K562 (cell line): ENCODE measurements at regions not wholly inside any gene's neighbourhood (a gene's known extent, or its start where the extent isn't known, plus 50 kb on each side); places are given as distances from the start of the nearest gene placed in this dataset.

Experiments used
- ATAC-seq: fragments of 200-7000 bp; cut with Tn5 transposase; 3 replicates; pipeline ENCODE4 v1.9.1; 2020; ENCODE audit warnings: moderate library complexity
- BruUV-seq: library from RNA; stranded (reverse); fragments of 400-500 nt; replicated peaks from 2 replicates; lab custom pipeline; 2021; lab: Mats Ljungman, UMichigan
- CTCF ChIA-PET: fragments of 300-600 bp; formaldehyde crosslinking; extraction: SDS; loops from one replicate; lab custom pipeline; 2021; ENCODE audit warnings: low intra/inter-chr PET ratio; lab: Yijun Ruan, JAX
- POLR2A ChIA-PET: fragments of 300-600, 350-650 bp; sonication (Branson Sonifier 250); formaldehyde crosslinking; extraction: SDS; loops from one replicate; lab custom pipeline; 2021; ENCODE audit warnings: antibody characterized with exemption, inconsistent platforms; lab: Yijun Ruan, JAX
- DNase-seq, 4 experiments: peaks; one replicate each; pipeline versions ENCODE4 v3.0.0 to v3.0.0-alpha.2; 2011 to 2018; ENCODE audit warnings: low spot score in 3 of 4, mixed read lengths in 3 of 4; ENCODE audit errors: extremely low read depth in 1 of 4
- FAIRE-seq: peaks from 2 replicates; lab custom pipeline; 2011; peaks lifted over from hg19 to GRCh38; lab: Jason Lieb, UNC
- H2AFZ ChIP-seq: 2 replicates; pipeline ENCODE4 v1.6.0; 2011; ENCODE audit warnings: low read depth, low read length, control low read depth, inconsistent platforms
- H3K27ac ChIP-seq: fragments of 200-600 bp; 3 replicates; pipeline ENCODE4 v1.8.0; 2011; ENCODE audit warnings: low read depth, mild to moderate bottlenecking, control low read depth, inconsistent platforms, low read length, moderate library complexity, mixed read lengths; ENCODE audit errors: extremely low read depth
- H3K27me3 ChIP-seq, 2 experiments: fragments of 300-600 bp in 1 of 2; 2 replicates in 1 of 2; 3 replicates in 1 of 2; pipeline versions ENCODE4 v1.6.0 to v1.8.0; 2011; ENCODE audit warnings: inconsistent platforms in 2 of 2, low read length in 2 of 2, mild to moderate bottlenecking in 1 of 2, mixed read lengths in 1 of 2, moderate library complexity in 1 of 2; ENCODE audit not compliant: control insufficient read depth in 2 of 2, insufficient read depth in 2 of 2
- H3K36me3 ChIP-seq: fragments of 300-600 bp; 3 replicates; pipeline ENCODE4 v1.8.0; 2011; ENCODE audit warnings: mild to moderate bottlenecking, low read length, inconsistent platforms; ENCODE audit not compliant: control insufficient read depth, insufficient read depth
- H3K4me1 ChIP-seq, 2 experiments: fragments of 200-600 bp in 1 of 2; replicated peaks in 1 of 2; 2 replicates in 1 of 2; 3 replicates in 1 of 2; pipeline versions ENCODE4 v1.5.1 to v1.8.0; 2011; ENCODE audit warnings: inconsistent platforms in 2 of 2, low read length in 2 of 2, mild to moderate bottlenecking in 1 of 2, mixed read lengths in 1 of 2, moderate library complexity in 1 of 2; ENCODE audit not compliant: control insufficient read depth in 2 of 2, insufficient read depth in 2 of 2
- H3K4me2 ChIP-seq: 2 replicates; pipeline ENCODE4 v1.6.1; 2011; ENCODE audit warnings: low read length, control low read depth, inconsistent platforms, mixed read lengths; ENCODE audit not compliant: insufficient read depth
- H3K4me3 ChIP-seq: fragments of 200-600 bp; sonication (generic), shearing (Covaris generic); 2 replicates; pipeline ENCODE4 v1.5.1; 2016; ENCODE audit warnings: control low read depth, inconsistent platforms
- H3K79me2 ChIP-seq: fragments of 200-600 bp; 3 replicates; pipeline ENCODE4 v1.8.0; 2011; ENCODE audit warnings: low read length, inconsistent platforms; ENCODE audit not compliant: control insufficient read depth, insufficient read depth
- H3K9ac ChIP-seq, 2 experiments: 2 replicates each; pipeline versions ENCODE4 v1.6.0 to v1.6.1; 2011; ENCODE audit warnings: low read depth in 2 of 2, low read length in 2 of 2, control low read depth in 1 of 2, inconsistent platforms in 1 of 2, mild to moderate bottlenecking in 1 of 2, mixed read lengths in 1 of 2; ENCODE audit not compliant: insufficient read depth in 1 of 2
- H3K9me1 ChIP-seq: one replicate; pipeline ENCODE4 v1.6.0; 2011; ENCODE audit warnings: inconsistent platforms, mild to moderate bottlenecking, low read length, moderate library complexity; ENCODE audit not compliant: control insufficient read depth, insufficient read depth
- H3K9me3 ChIP-seq: replicated peaks from 2 replicates; pipeline ENCODE4 v1.5.1; 2011; ENCODE audit warnings: low read depth, low read length, inconsistent platforms; ENCODE audit not compliant: control insufficient read depth, insufficient read depth
- H4K20me1 ChIP-seq: replicated peaks from 2 replicates; pipeline ENCODE4 v1.6.1; 2011; ENCODE audit warnings: low read length, inconsistent platforms, mixed read lengths; ENCODE audit not compliant: control insufficient read depth, insufficient read depth
- CBFA2T2 ChIP-seq: fragments of 450-650 bp; conservative IDR thresholded peaks from 2 replicates; pipeline ENCODE4 v1.6.1; 2017; ENCODE audit warnings: mild to moderate bottlenecking
- CREBBP ChIP-seq: IDR thresholded peaks from one replicate; pipeline ENCODE4 v1.6.1; 2012; ENCODE audit warnings: low read depth, mild to moderate bottlenecking, control low read depth, inconsistent platforms, low read length
- ERF ChIP-seq: fragments of 450-650 bp; formaldehyde crosslinking; IDR thresholded peaks from 2 replicates; pipeline ENCODE4 v1.4.0; 2020; ENCODE audit warnings: mild to moderate bottlenecking, mixed read lengths
- KHSRP ChIP-seq: fragments of 450-650 bp; IDR thresholded peaks from 2 replicates; pipeline ENCODE4 v1.6.1; 2017
- PHTF2 ChIP-seq: fragments of 250-450 bp; sonication (Bioruptor Pico); IDR thresholded peaks from 2 replicates; pipeline ENCODE4 v1.5.0; 2021; ENCODE audit warnings: mild to moderate bottlenecking
- THRAP3 ChIP-seq: fragments of 450-650 bp; IDR thresholded peaks from 2 replicates; pipeline ENCODE4 v1.6.1; 2016; ENCODE audit warnings: mild to moderate bottlenecking, inconsistent platforms, borderline replicate concordance
- ZKSCAN3 ChIP-seq: fragments of 250-450 bp; sonication (Bioruptor Pico); IDR thresholded peaks from 2 replicates; pipeline ENCODE4 v1.4.0; 2020
- ZNF507 ChIP-seq: conservative IDR thresholded peaks from 2 replicates; pipeline ENCODE4 v1.6.1; 2017; ENCODE audit warnings: missing genetic modification characterization, missing compliant biosample characterization
- ZNF699 ChIP-seq: fragments of 250-450 bp; sonication (Bioruptor Pico); IDR thresholded peaks from 2 replicates; pipeline ENCODE4 v1.8.0; 2021; ENCODE audit warnings: mild to moderate bottlenecking, moderate library complexity; ENCODE audit not compliant: insufficient replicate concordance
- ZNF707 ChIP-seq: fragments of 250-450 bp; sonication (Bioruptor Pico); conservative IDR thresholded peaks from 2 replicates; pipeline ENCODE4 v1.8.0; 2022; ENCODE audit warnings: inconsistent platforms, mild to moderate bottlenecking, moderate library complexity
- ZNF830 ChIP-seq: fragments of 250-450 bp; sonication (Bioruptor Pico); IDR thresholded peaks from 2 replicates; pipeline ENCODE4 v1.5.0; 2021; ENCODE audit warnings: mild to moderate bottlenecking
- WGBS: fragments of 100-300 bp; shearing (Covaris generic); methylation state at CpG from one replicate; pipeline ENCODE4 v1.1.6; 2016; ENCODE audit warnings: low coverage, mixed read lengths; ENCODE audit not compliant: insufficient coverage; ENCODE audit errors: missing lambda C conversion rate; 5-methylcytosine and 5-hydroxymethylcytosine counted together
- in situ Hi-C: fragments of 300-500 bp; cut with MboI; formaldehyde crosslinking; loops from 4 replicates; pipeline ENCODE4 v1.15.0; 2018; ENCODE audit warnings: inconsistent platforms, mixed read lengths
- intact Hi-C: fragments of 100-400 bp; cut with micrococcal nuclease; formaldehyde crosslinking; loops from 2 replicates; pipeline ENCODE4 v1.14.2; 2022
- TF ChIP-seq, protein P1 (sequence below): sonication (generic); formaldehyde crosslinking; IDR thresholded peaks from 2 replicates; pipeline ENCODE4 v1.8.1; 2022; ENCODE audit warnings: missing genetic modification reagents
- TF ChIP-seq, protein P2 (sequence below): fragments of 250-450 bp; sonication (Bioruptor Pico); IDR thresholded peaks from 2 replicates; pipeline ENCODE4 v1.5.0; 2021; ENCODE audit warnings: mild to moderate bottlenecking, moderate library complexity
- TF ChIP-seq, protein P3 (sequence below): conservative IDR thresholded peaks from 2 replicates; pipeline ENCODE4 v1.6.1; 2011; ENCODE audit warnings: low read depth, mild to moderate bottlenecking, low read length; ENCODE audit not compliant: control insufficient read depth
- TF ChIP-seq, protein P4 (sequence below): fragments of 450-650 bp; IDR thresholded peaks from 2 replicates; pipeline ENCODE4 v1.6.1; 2017; ENCODE audit warnings: antibody characterized with exemption, mild to moderate bottlenecking

DNA sequence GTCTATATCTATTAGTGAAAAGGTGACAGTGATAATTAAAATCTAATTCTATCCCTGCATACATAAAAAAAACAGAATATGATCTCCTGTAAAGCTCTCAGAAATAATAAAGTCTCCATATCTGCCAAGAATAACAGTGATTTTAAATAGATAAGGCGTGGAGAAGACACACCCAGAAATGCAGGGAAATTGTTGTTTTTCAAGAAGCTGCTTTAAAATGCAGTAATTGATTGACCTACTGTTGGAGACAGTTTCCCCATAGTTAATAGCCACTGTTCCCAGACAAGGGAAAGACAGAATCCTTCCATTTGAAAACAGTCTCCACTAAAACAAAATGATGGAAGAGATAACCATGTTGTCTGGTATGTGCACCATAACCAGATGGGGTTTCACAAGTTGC is 571.5 kb upstream of the CDH5 start:
- Histone ChIP-seq H3K79me2 (no peaks in the 10 kb centered on the region), H3K27me3 (no peaks in the 10 kb centered on the region), H3K4me1 (peaks cover 0 to 2% of the 10 kb centered on the region in 2 experiments; a peak in 1 of 5 replicates), H3K4me3 (no peak overlapping the region), H4K20me1 (no peaks in the 10 kb centered on the region), H3K4me2 (no peak overlapping the region), H3K27ac (no peak overlapping the region), H3K9ac (no peak overlapping the region), H3K36me3 (no peaks in the 10 kb centered on the region), H3K9me3 (no peaks in the 10 kb centered on the region), H2AFZ (no peak overlapping the region), H3K9me1 (no peaks in the 10 kb centered on the region)
- DNase-seq (no peak), FAIRE-seq (no peak), ATAC-seq (no peak)
- no TSS peak for BruUV-seq
- ChIA-PET CTCF (no interaction called here), POLR2A (no interaction called here)
- intact Hi-C loops = no loop called here
- 0% methylated on average over 1 of the region's 1 CpG for WGBS
- in situ Hi-C loops = no loop called here
- TF ChIP-seq ZNF707 (CRISPR knock-in tag) (no peak), THRAP3 (no peak), CREBBP (no peak), ERF (CRISPR knock-in tag) (no peak), ZNF699 (no peak), KHSRP (no peak), ZNF830 (CRISPR knock-in tag) (no peak), PHTF2 (CRISPR knock-in tag) (no peak), ZNF507 (tag) (no peak), ZKSCAN3 (CRISPR knock-in tag) (no peak), CBFA2T2 (no peak)
- TF ChIP-seq, protein P1, sequence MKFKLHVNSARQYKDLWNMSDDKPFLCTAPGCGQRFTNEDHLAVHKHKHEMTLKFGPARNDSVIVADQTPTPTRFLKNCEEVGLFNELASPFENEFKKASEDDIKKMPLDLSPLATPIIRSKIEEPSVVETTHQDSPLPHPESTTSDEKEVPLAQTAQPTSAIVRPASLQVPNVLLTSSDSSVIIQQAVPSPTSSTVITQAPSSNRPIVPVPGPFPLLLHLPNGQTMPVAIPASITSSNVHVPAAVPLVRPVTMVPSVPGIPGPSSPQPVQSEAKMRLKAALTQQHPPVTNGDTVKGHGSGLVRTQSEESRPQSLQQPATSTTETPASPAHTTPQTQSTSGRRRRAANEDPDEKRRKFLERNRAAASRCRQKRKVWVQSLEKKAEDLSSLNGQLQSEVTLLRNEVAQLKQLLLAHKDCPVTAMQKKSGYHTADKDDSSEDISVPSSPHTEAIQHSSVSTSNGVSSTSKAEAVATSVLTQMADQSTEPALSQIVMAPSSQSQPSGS (CRISPR knock-in tag) = no peak
- TF ChIP-seq, protein P2, sequence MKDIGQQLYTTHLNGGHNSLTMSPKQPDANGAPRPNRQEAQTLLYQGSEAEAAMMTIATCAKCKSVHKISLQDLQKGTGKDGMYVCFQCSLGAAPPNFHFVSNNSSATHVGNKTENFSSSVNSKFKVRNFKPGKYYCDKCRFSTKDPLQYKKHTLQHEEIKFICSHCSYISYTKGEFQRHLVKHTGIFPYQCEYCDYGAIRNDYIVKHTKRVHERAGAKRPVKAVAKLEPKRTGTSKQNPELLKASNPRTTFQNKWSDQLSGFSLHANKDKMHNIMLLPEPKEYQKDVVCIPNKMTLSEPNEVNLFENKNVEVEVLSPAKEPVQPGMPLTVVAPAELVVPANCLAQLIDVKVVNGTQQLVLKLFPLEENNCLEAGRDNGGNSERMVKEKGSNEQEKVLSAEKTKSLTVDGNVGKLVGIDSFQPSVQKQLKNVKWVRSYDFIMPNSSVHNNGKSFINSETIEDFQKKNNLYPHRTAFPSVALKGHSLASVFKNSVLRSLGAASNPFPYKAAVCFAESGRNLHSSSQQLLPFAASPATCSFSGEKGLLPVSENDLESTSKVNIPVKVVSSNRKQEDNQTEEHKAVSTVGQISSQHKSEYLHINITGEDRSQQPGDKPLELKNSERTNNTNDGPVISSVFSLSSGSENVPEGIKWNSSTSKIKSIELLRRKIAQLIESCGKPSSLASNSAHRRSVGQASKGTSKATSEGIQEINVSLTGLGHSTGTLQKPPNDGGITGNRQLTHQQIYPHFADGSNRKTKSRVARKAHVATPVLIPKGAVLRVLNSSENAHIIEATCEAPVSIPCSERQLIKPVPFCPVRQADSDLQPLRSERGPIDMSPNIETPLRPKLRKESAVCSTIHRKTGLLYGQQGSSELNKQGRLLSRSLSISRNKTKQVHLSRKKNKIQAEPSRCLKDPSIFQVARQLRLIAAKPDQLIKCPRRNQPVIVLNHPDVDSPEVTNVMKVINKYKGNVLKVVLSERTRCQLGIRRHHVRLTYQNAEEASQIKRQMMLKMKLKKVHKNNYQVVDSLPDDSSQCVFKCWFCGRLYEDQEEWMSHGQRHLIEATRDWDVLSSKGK (CRISPR knock-in tag) = no peak
- TF ChIP-seq, protein P3, sequence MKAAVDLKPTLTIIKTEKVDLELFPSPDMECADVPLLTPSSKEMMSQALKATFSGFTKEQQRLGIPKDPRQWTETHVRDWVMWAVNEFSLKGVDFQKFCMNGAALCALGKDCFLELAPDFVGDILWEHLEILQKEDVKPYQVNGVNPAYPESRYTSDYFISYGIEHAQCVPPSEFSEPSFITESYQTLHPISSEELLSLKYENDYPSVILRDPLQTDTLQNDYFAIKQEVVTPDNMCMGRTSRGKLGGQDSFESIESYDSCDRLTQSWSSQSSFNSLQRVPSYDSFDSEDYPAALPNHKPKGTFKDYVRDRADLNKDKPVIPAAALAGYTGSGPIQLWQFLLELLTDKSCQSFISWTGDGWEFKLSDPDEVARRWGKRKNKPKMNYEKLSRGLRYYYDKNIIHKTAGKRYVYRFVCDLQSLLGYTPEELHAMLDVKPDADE = no peak
- TF ChIP-seq, protein P4, sequence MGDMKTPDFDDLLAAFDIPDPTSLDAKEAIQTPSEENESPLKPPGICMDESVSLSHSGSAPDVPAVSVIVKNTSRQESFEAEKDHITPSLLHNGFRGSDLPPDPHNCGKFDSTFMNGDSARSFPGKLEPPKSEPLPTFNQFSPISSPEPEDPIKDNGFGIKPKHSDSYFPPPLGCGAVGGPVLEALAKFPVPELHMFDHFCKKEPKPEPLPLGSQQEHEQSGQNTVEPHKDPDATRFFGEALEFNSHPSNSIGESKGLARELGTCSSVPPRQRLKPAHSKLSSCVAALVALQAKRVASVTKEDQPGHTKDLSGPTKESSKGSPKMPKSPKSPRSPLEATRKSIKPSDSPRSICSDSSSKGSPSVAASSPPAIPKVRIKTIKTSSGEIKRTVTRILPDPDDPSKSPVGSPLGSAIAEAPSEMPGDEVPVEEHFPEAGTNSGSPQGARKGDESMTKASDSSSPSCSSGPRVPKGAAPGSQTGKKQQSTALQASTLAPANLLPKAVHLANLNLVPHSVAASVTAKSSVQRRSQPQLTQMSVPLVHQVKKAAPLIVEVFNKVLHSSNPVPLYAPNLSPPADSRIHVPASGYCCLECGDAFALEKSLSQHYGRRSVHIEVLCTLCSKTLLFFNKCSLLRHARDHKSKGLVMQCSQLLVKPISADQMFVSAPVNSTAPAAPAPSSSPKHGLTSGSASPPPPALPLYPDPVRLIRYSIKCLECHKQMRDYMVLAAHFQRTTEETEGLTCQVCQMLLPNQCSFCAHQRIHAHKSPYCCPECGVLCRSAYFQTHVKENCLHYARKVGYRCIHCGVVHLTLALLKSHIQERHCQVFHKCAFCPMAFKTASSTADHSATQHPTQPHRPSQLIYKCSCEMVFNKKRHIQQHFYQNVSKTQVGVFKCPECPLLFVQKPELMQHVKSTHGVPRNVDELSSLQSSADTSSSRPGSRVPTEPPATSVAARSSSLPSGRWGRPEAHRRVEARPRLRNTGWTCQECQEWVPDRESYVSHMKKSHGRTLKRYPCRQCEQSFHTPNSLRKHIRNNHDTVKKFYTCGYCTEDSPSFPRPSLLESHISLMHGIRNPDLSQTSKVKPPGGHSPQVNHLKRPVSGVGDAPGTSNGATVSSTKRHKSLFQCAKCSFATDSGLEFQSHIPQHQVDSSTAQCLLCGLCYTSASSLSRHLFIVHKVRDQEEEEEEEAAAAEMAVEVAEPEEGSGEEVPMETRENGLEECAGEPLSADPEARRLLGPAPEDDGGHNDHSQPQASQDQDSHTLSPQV = no peak
